RWPE1 (cell line): ENCODE measurements at regions not wholly inside any gene's neighbourhood (a gene's known extent, or its start where the extent isn't known, plus 50 kb on each side); places are given as distances from the start of the nearest gene placed in this dataset.

Experiments used
- CTCF ChIA-PET: fragments of 350-600 bp; sonication (Branson Sonifier 250); formaldehyde crosslinking; extraction: SDS; loops from one replicate; lab custom pipeline; 2021; lab: Yijun Ruan, JAX
- POLR2A ChIA-PET: fragments of 400-600 bp; formaldehyde crosslinking; extraction: SDS; loops from one replicate; lab custom pipeline; 2020; ENCODE audit warnings: antibody characterized with exemption; ENCODE audit not compliant: low non-redundant PET; lab: Yijun Ruan, JAX
- DNase-seq: peaks from one replicate; pipeline ENCODE4 v3.0.0; 2012; ENCODE audit warnings: low spot score
- H3K27ac ChIP-seq: fragments of 450-650 bp; 2 replicates; pipeline ENCODE4 v1.5.1; 2017
- TF ChIP-seq, protein P1 (sequence below): fragments of 450-650 bp; conservative IDR thresholded peaks from 2 replicates; pipeline ENCODE4 v1.5.1; 2017; ENCODE audit warnings: low read depth, mild to moderate bottlenecking

DNA sequence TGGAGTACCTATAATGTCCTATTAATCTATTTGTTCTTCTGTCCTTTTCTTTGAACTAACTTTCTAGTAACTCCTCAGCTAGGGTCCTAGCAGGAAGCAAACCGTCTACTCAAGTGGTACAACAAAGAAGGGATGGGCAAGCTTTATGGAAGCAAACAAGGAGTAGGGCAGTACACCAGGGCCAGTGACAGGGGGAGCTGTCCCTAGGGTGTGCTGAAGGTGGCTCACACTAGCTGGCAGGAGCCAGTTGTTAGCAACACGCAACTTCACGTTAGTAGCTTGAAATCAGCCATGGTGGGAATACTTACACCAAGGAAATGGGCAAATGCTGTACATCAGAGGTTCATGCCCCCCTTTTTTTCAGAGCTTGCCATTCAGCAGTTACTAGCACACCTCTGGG lies 74.0 kb upstream of the EYA2 start:
- no peak for DNase-seq
- CTCF ChIA-PET = interaction anchor here (0.6 to 0.9 kb wide), 3 partner anchors 8 to 1747 kb away, joined by 3 to 8 read pairs (median 3); no protein-coding TSS in a partner anchor
- POLR2A ChIA-PET = no interaction called here

GRCh38 chr20:46823271-46823751 lies 71.3 kb upstream of the EYA2 start:
- H3K27ac ChIP-seq = no peak overlapping the region
- ChIA-PET POLR2A (no interaction called here), CTCF (no interaction called here)
- TF ChIP-seq, protein P1, sequence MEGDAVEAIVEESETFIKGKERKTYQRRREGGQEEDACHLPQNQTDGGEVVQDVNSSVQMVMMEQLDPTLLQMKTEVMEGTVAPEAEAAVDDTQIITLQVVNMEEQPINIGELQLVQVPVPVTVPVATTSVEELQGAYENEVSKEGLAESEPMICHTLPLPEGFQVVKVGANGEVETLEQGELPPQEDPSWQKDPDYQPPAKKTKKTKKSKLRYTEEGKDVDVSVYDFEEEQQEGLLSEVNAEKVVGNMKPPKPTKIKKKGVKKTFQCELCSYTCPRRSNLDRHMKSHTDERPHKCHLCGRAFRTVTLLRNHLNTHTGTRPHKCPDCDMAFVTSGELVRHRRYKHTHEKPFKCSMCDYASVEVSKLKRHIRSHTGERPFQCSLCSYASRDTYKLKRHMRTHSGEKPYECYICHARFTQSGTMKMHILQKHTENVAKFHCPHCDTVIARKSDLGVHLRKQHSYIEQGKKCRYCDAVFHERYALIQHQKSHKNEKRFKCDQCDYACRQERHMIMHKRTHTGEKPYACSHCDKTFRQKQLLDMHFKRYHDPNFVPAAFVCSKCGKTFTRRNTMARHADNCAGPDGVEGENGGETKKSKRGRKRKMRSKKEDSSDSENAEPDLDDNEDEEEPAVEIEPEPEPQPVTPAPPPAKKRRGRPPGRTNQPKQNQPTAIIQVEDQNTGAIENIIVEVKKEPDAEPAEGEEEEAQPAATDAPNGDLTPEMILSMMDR = no peak
- no peak for DNase-seq

More for the DNA sequence above, 74.0 kb upstream of the EYA2 start:
- TF ChIP-seq, protein P1 = no peak
- no peak overlapping the region for H3K27ac ChIP-seq

GRCh38 chr20:46823753-46824152 lies 70.9 kb upstream of the EYA2 start:
- ChIA-PET CTCF (no interaction called here), POLR2A (no interaction called here)
- DNase-seq = no peak
- H3K27ac ChIP-seq = no peak overlapping the region
- TF ChIP-seq, protein P1 = no peak

DNA sequence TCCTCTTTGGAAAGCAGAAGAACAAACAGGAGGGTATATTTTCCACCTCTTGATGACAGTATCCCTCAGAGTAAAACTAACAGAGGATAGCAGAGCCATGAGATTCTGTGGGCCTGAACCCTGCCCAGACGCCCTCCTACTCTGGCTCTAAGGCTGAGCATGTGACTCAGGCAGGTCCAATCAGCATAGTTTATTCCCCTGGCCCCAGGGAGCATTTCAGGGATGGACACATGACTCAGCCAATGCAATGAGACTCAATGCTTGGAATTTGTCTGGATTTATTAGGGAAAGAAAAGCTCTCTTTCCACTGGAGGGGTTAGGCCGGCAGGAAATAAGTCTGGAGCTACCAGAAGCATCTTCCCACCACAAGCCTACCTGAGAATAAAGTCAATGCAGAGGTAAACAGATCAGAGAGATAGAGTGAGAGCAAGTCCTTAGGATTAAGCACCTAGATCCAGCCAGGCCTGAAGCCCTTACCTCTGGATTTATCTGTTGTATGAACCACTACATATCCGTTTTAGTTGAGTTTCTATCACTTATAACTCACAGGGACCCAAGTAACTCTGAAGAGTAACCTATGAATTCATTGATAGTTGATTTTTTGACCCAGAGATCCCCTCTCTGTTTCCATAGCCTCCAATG lies 68.2 kb upstream of the EYA2 start:
- no peak for DNase-seq
- ChIA-PET POLR2A (no interaction called here), CTCF (interaction anchor here (0.6 to 1.2 kb wide), 2 partner anchors 48 to 71 kb away, joined by 3 read pairs; no protein-coding TSS in a partner anchor)
- no peak overlapping the region for H3K27ac ChIP-seq
- TF ChIP-seq, protein P1 = no peak

DNA sequence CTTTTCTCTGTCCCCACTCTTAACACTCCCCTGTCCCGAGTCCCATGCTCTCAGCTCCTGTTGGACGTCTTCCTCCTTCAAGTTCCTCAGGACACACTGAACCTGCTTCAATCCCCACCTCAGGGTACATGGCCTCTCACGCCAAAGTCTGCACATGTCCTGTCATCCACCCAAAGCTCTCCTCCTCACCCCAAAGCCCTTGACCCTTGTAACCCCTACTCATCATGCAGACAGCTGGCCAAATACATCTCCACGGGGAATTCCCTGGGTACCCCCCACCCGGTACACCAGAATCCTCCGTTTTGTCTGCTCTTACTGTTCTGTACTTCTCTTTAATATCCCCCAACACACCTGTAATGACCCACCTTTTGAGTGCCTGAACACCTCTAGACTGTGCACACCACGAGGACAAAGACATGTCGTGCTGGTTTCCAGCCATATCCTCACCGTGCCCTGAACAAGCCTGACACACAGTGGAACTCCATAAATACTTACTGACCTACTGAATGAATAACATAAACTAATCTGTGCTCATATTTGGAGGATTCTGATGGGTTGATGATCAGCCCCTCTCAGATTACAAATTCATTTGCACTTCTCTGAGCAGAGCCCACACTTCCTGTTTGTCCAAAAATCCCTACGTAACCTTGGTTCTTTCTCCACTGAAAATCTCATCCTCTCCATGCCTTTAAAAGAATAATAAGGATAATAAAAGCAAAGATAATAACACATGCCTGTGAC lies 66.8 kb upstream of the EYA2 start:
- H3K27ac ChIP-seq = no peak overlapping the region
- TF ChIP-seq, protein P1 = no peak
- POLR2A ChIA-PET = no interaction called here
- CTCF ChIA-PET = interaction anchor here (1.2 kb wide), 1 partner anchor 47 kb away, joined by 3 read pairs; no protein-coding TSS in a partner anchor
- DNase-seq = no peak

GRCh38 chr20:46828471-46828870 lies 66.2 kb upstream of the EYA2 start:
- POLR2A ChIA-PET = no interaction called here
- TF ChIP-seq, protein P1 = no peak
- CTCF ChIA-PET = no interaction called here
- no peak for DNase-seq
- H3K27ac ChIP-seq = no peak overlapping the region
